PC-9 (cell line): ENCODE measurements at regions not wholly inside any gene's neighbourhood (a gene's known extent, or its start where the extent isn't known, plus 50 kb on each side); places are given as distances from the start of the nearest gene placed in this dataset.

ENCODE experiments used
- BruUV-seq: library from RNA; stranded (reverse); fragments of 400-500 nt; replicated peaks from 2 replicates; lab custom pipeline; 2021; lab: Mats Ljungman, UMichigan
- CTCF ChIA-PET: fragments of 300-600 bp; sonication (Branson Sonifier 250); formaldehyde crosslinking; loops from one replicate; lab custom pipeline; 2022; ENCODE audit warnings: antibody characterized with exemption; lab: Charles Lee
- POLR2A ChIA-PET: fragments of 300-600 bp; sonication (Branson Sonifier 250); formaldehyde crosslinking; loops from one replicate; lab custom pipeline; 2022; ENCODE audit warnings: antibody characterized with exemption; ENCODE audit not compliant: unreplicated experiment; lab: Charles Lee
- DNase-seq, 2 experiments: peaks; one replicate each; pipeline versions ENCODE4 v3.0.0 to v3.0.0-alpha.2; 2015 to 2022; ENCODE audit warnings: mixed read lengths in 1 of 2
- H2AFZ ChIP-seq: fragments of 200-600 bp; sonication (generic); 2 replicates; pipeline ENCODE4 v1.8.1; 2017; ENCODE audit warnings: antibody characterized with exemption
- H3F3A ChIP-seq: fragments of 200-600 bp; sonication (generic); 2 replicates; pipeline ENCODE4 v1.8.1; 2017; ENCODE audit warnings: antibody characterized with exemption, mild to moderate bottlenecking, low read depth; ENCODE audit not compliant: insufficient read depth
- H3K27ac ChIP-seq: fragments of 200-600 bp; sonication (generic); 2 replicates; pipeline ENCODE4 v1.6.1; 2016; ENCODE audit warnings: mixed run types
- H3K27me3 ChIP-seq: fragments of 200-600 bp; sonication (generic); 2 replicates; pipeline ENCODE4 v1.6.1; 2016; ENCODE audit warnings: low read depth, mixed run types; ENCODE audit not compliant: insufficient read depth
- H3K36me3 ChIP-seq: fragments of 200-600 bp; sonication (generic); 2 replicates; pipeline ENCODE4 v1.6.1; 2016; ENCODE audit warnings: low read depth, mixed run types
- H3K4me1 ChIP-seq: fragments of 200-600 bp; sonication (generic); replicated peaks from 2 replicates; pipeline ENCODE4 v1.6.1; 2016; ENCODE audit warnings: mixed run types; ENCODE audit not compliant: insufficient read depth
- H3K4me2 ChIP-seq: fragments of 200-600 bp; sonication (generic); 2 replicates; pipeline ENCODE4 v1.6.1; 2017; ENCODE audit warnings: mixed run types
- H3K4me3 ChIP-seq: fragments of 200-600 bp; sonication (generic); 2 replicates; pipeline ENCODE4 v1.6.1; 2016; ENCODE audit warnings: mixed run types
- H3K79me2 ChIP-seq: fragments of 200-600 bp; sonication (generic); 2 replicates; pipeline ENCODE4 v1.6.1; 2017; ENCODE audit warnings: low read depth, mixed run types
- H3K9me2 ChIP-seq: fragments of 200-600 bp; sonication (generic); 2 replicates; pipeline ENCODE4 v1.8.1; 2017; ENCODE audit warnings: mild to moderate bottlenecking; ENCODE audit not compliant: insufficient read depth
- H3K9me3 ChIP-seq: fragments of 200-600 bp; sonication (generic); 2 replicates; pipeline ENCODE4 v1.8.1; 2016; ENCODE audit warnings: low read depth; ENCODE audit not compliant: insufficient read depth
- H4K20me1 ChIP-seq: fragments of 200-600 bp; sonication (generic); 2 replicates; pipeline ENCODE4 v1.8.1; 2017; ENCODE audit not compliant: insufficient read depth
- CTCF ChIP-seq: fragments of 200-600 bp; sonication (generic); conservative IDR thresholded peaks from 2 replicates; pipeline ENCODE4 v1.6.1; 2017; ENCODE audit warnings: mixed run types, antibody characterized with exemption, mild to moderate bottlenecking, moderate library complexity
- EZH2 ChIP-seq: fragments of 200-600 bp; sonication (generic); IDR thresholded peaks from 2 replicates; pipeline ENCODE4 v1.8.0; 2017; ENCODE audit warnings: antibody characterized with exemption, low read depth
- intact Hi-C: fragments of 100-400 bp; cut with micrococcal nuclease; formaldehyde crosslinking; loops from one replicate; pipeline ENCODE4 v1.10.0; 2022; ENCODE audit not compliant: unreplicated experiment

DNA sequence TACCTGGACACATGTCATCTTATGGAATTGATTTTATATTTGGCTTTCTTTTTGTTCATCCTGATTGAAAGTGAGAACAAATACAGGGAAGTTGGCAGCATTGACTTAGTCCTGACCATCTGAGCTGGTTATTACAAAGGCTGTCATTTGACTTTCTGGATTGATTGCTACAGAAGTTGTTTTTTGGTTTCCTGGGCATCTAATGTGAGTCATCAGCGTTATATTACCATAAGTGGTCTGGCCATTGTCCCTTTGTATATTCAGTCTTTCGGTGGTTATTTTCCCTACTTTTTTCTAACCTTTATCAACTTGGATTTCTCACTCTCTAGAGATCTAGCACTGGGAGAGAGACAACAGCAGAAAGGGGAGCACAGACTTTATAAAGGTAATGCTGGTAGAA is 1646.5 kb downstream of the MRPL39 start:
- no peaks in the 10 kb centered on the region for H3K9me2 ChIP-seq
- intact Hi-C loops, result no loop called here
- no peaks in the 10 kb centered on the region for H3K36me3 ChIP-seq
- H2AFZ ChIP-seq, result no peak overlapping the region
- H3K4me3 ChIP-seq, result no peak overlapping the region
- H3K79me2 ChIP-seq, result no peaks in the 10 kb centered on the region
- no TSS peak for BruUV-seq
- H3K9me3 ChIP-seq, result no peaks in the 10 kb centered on the region
- H3K27ac ChIP-seq, result no peak overlapping the region
- no peaks in the 10 kb centered on the region for H3F3A ChIP-seq
- no peaks in the 10 kb centered on the region for H3K27me3 ChIP-seq
- H3K4me1 ChIP-seq, result no peaks in the 10 kb centered on the region
- no peaks in the 10 kb centered on the region for H4K20me1 ChIP-seq
- no peak for DNase-seq
- TF ChIP-seq CTCF (no peak), EZH2 (no peak)
- CTCF ChIA-PET, result no interaction called here
- no peak overlapping the region for H3K4me2 ChIP-seq
- POLR2A ChIA-PET, result no interaction called here

DNA sequence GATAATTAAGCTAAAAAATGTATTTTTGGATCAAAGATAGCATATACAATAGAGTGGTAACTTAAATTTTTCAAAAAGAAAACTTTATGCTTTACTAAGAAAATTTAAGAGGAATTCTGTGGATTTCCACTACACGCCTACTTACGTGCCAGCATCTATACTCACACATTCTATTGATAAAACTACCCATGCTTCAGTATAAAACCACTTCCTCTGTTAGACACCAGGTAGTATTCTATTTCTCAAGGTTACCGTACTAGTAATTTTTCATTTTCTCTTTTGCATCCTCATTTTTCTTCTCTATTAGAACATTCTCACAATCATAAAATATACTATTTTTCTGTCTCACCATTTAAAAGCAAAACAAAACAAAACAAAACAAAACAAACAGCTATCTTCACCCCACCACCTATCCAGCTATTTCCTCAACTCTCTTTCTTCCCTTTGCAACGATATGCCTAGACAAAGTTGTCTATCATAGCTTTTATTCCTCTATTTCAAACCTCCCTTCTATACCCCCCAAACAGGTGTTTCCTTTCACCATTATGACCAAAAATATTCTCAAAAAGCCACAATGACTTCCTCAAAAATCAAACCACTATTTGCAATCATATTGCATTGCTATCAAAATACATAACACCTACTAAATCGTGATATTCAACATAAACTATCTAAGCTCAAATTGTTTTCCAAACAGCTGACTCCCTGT is 1652.0 kb downstream of the MRPL39 start:
- H3K4me2 ChIP-seq, result no peak overlapping the region
- no peaks in the 10 kb centered on the region for H3K4me1 ChIP-seq
- H3K27me3 ChIP-seq, result no peaks in the 10 kb centered on the region
- CTCF ChIA-PET, result no interaction called here
- H3F3A ChIP-seq, result no peaks in the 10 kb centered on the region
- no peaks in the 10 kb centered on the region for H3K9me2 ChIP-seq
- no peaks in the 10 kb centered on the region for H3K79me2 ChIP-seq
- no peak overlapping the region for H3K4me3 ChIP-seq
- POLR2A ChIA-PET, result no interaction called here
- no TSS peak for BruUV-seq
- no peak overlapping the region for H3K27ac ChIP-seq
- no peaks in the 10 kb centered on the region for H3K36me3 ChIP-seq
- TF ChIP-seq CTCF (no peak), EZH2 (no peak)
- no peak for DNase-seq
- intact Hi-C loops, result no loop called here
- no peak overlapping the region for H2AFZ ChIP-seq
- no peaks in the 10 kb centered on the region for H4K20me1 ChIP-seq
- H3K9me3 ChIP-seq, result no peaks in the 10 kb centered on the region

DNA sequence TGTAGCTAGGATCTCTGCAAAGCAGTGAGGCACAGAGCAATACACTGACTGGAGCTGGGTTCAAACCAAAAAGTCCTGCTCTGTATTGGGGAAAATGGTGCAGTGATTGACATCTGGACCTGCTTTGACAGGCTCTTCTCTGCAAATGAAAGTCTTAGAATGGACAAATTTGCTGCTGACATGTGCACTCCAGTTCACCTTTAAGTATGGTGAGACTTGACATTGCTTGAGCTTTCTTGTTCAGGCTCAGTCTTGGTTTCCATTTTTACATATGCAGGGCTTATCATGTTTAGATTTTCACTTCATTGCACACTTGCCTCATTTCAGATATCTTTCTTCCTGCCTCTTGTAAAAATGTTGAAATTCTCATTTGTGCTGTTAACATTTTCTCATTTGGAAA is 1655.0 kb downstream of the MRPL39 start:
- Histone ChIP-seq H4K20me1 (no peaks in the 10 kb centered on the region), H3K79me2 (no peaks in the 10 kb centered on the region), H3K4me2 (no peak overlapping the region), H3K36me3 (no peaks in the 10 kb centered on the region), H3K9me2 (no peaks in the 10 kb centered on the region), H3K9me3 (no peaks in the 10 kb centered on the region), H3K4me1 (no peaks in the 10 kb centered on the region), H2AFZ (no peak overlapping the region), H3F3A (no peaks in the 10 kb centered on the region), H3K27me3 (no peaks in the 10 kb centered on the region), H3K4me3 (no peak overlapping the region), H3K27ac (no peak overlapping the region)
- ChIA-PET CTCF (no interaction called here), POLR2A (no interaction called here)
- DNase-seq, result no peak
- intact Hi-C loops, result no loop called here
- BruUV-seq, result no TSS peak
- TF ChIP-seq CTCF (no peak), EZH2 (no peak)
